Peyer's patch (tissue), 4 donors: ENCODE measurements at regions not wholly inside any gene's neighbourhood (a gene's known extent, or its start where the extent isn't known, plus 50 kb on each side); places are given as distances from the start of the nearest gene placed in this dataset.

Experiments used
- CTCF ChIP-seq, 6 experiments: fragments of 450-650 bp in 4 of 6; fragments of 200-600 bp in 2 of 6; sonication (generic) in 1 of 6; IDR thresholded peaks; one replicate each; pipeline ENCODE4 v1.5.1; 2017 to 2019; ENCODE audit warnings: antibody characterized with exemption in 6 of 6, mild to moderate bottlenecking in 3 of 6, moderate library complexity in 1 of 6
- POLR2A ChIP-seq, 2 donors: fragments of 450-650 bp; IDR thresholded peaks; one replicate each; pipeline ENCODE4 v1.5.1; 2017; ENCODE audit warnings: antibody characterized with exemption in 2 of 2, mild to moderate bottlenecking in 2 of 2, moderate library complexity in 2 of 2

- TF ChIP-seq CTCF (IDR thresholded peaks at IDR 0.05) (no peak), POLR2A (IDR thresholded peaks at IDR 0.05) (no peak)
Measured at GRCh38 chr6:90445533-90446108, 141.3 kb downstream of the MAP3K7 start.
